Mesenchymal stem cell (in vitro differentiated cells and primary cell): ENCODE measurements at regions not wholly inside any gene's neighbourhood (a gene's known extent, or its start where the extent isn't known, plus 50 kb on each side); places are given as distances from the start of the nearest gene placed in this dataset.

Experiments
- DNase-seq: peaks from one replicate; pipeline ENCODE4 v3.0.0-alpha.2; 2013
- H2AFZ ChIP-seq: one replicate; pipeline ENCODE4 v1.6.1; 2013; ENCODE audit warnings: low read depth, mild to moderate bottlenecking, control low read depth, inconsistent platforms, low read length, moderate library complexity
- H2AK5ac ChIP-seq: 2 replicates; pipeline ENCODE4 v1.6.1; 2013; ENCODE audit warnings: low read length, moderate library complexity, mild to moderate bottlenecking, inconsistent platforms; ENCODE audit not compliant: severe bottlenecking
- H2BK120ac ChIP-seq: one replicate; pipeline ENCODE4 v1.6.1; 2013; ENCODE audit warnings: low read depth, mild to moderate bottlenecking, inconsistent platforms, low read length, moderate library complexity
- H2BK12ac ChIP-seq, 2 experiments: one replicate each; pipeline ENCODE4 v1.6.1; 2013; ENCODE audit warnings: inconsistent platforms in 2 of 2, low read length in 2 of 2, mild to moderate bottlenecking in 2 of 2, moderate library complexity in 2 of 2, control low read depth in 1 of 2
- H2BK15ac ChIP-seq: one replicate; pipeline ENCODE4 v1.6.1; 2013; ENCODE audit warnings: mild to moderate bottlenecking, low read depth, inconsistent platforms; ENCODE audit not compliant: poor library complexity, severe bottlenecking
- H2BK5ac ChIP-seq: 2 replicates; pipeline ENCODE4 v1.6.1; 2013; ENCODE audit warnings: low read depth, mild to moderate bottlenecking, low read length, control low read depth, inconsistent platforms; ENCODE audit not compliant: poor library complexity, severe bottlenecking
- H3K14ac ChIP-seq, 2 experiments: one replicate each; pipeline ENCODE4 v1.6.1; 2013; ENCODE audit warnings: inconsistent platforms in 2 of 2, low read length in 2 of 2, control low read depth in 1 of 2, mild to moderate bottlenecking in 1 of 2, moderate library complexity in 1 of 2
- H3K18ac ChIP-seq, 2 experiments: one replicate each; pipeline ENCODE4 v1.6.1; 2013; ENCODE audit warnings: inconsistent platforms in 2 of 2, low read length in 2 of 2, control low read depth in 1 of 2, low read depth in 1 of 2, mild to moderate bottlenecking in 1 of 2
- H3K23ac ChIP-seq, 2 experiments: one replicate each; pipeline ENCODE4 v1.6.1; 2013; ENCODE audit warnings: inconsistent platforms in 2 of 2, low read length in 2 of 2, mild to moderate bottlenecking in 2 of 2, moderate library complexity in 2 of 2, control low read depth in 1 of 2
- H3K27ac ChIP-seq: 2 replicates; pipeline ENCODE4 v1.5.1; 2013; ENCODE audit warnings: mild to moderate bottlenecking, moderate library complexity, low read length, control low read depth, inconsistent platforms; ENCODE audit not compliant: poor library complexity, severe bottlenecking
- H3K27me3 ChIP-seq, 2 experiments: 2 replicates each; pipeline versions ENCODE4 v1.6.1 to v1.7.0; 2013; ENCODE audit warnings: low read length in 2 of 2, mild to moderate bottlenecking in 2 of 2, moderate library complexity in 2 of 2, control low read depth in 1 of 2, inconsistent platforms in 1 of 2; ENCODE audit not compliant: control insufficient read depth in 1 of 2, insufficient read depth in 1 of 2
- H3K36me3 ChIP-seq, 2 experiments: 2 replicates each; pipeline versions ENCODE4 v1.6.1 to v1.7.0; 2013; ENCODE audit warnings: low read length in 2 of 2, control low read depth in 1 of 2, inconsistent platforms in 1 of 2, low read depth in 1 of 2, mild to moderate bottlenecking in 1 of 2; ENCODE audit not compliant: insufficient read depth in 2 of 2, control insufficient read depth in 1 of 2
- H3K4ac ChIP-seq, 2 experiments: one replicate each; pipeline ENCODE4 v1.6.1; 2013; ENCODE audit warnings: inconsistent platforms in 2 of 2, low read length in 2 of 2, mild to moderate bottlenecking in 2 of 2, moderate library complexity in 2 of 2, control low read depth in 1 of 2, low read depth in 1 of 2
- H3K4me1 ChIP-seq: 2 replicates; pipeline ENCODE4 v1.6.1; 2013; ENCODE audit warnings: low read depth, low read length, control low read depth; ENCODE audit not compliant: control insufficient read depth, insufficient read depth
- H3K4me2 ChIP-seq: 2 replicates; pipeline ENCODE4 v1.6.1; 2013; ENCODE audit warnings: low read length, mild to moderate bottlenecking, inconsistent platforms; ENCODE audit not compliant: poor library complexity, severe bottlenecking
- H3K4me3 ChIP-seq, 2 experiments: 2 replicates each; pipeline versions ENCODE4 v1.5.1 to v1.7.0; 2013; ENCODE audit warnings: low read length in 2 of 2, mild to moderate bottlenecking in 2 of 2, control low read depth in 1 of 2, low read depth in 1 of 2; ENCODE audit not compliant: insufficient read depth in 1 of 2
- H3K79me1 ChIP-seq: replicated peaks from 2 replicates; pipeline ENCODE4 v1.6.1; 2013; ENCODE audit warnings: mild to moderate bottlenecking, control low read depth, low read length, inconsistent platforms; ENCODE audit not compliant: poor library complexity, severe bottlenecking
- H3K9ac ChIP-seq: 2 replicates; pipeline ENCODE4 v1.7.0; 2013; ENCODE audit warnings: mild to moderate bottlenecking, low read length, moderate library complexity
- H3K9me3 ChIP-seq: 2 replicates; pipeline ENCODE4 v1.7.0; 2013; ENCODE audit warnings: mild to moderate bottlenecking, low read length; ENCODE audit not compliant: control insufficient read depth
- H4K8ac ChIP-seq: one replicate; pipeline ENCODE4 v1.6.1; 2013; ENCODE audit warnings: inconsistent platforms, mild to moderate bottlenecking, low read length, moderate library complexity
- H4K91ac ChIP-seq: one replicate; pipeline ENCODE4 v1.6.1; 2013; ENCODE audit warnings: mild to moderate bottlenecking, low read length, inconsistent platforms
- WGBS: methylation state at CpG from one replicate; pipeline ENCODE4 v1.1.7; 2013; ENCODE audit warnings: mixed read lengths; 5-methylcytosine and 5-hydroxymethylcytosine counted together

GRCh38 chr3:775178-775880 is 317.5 kb upstream of the CNTN6 start:
- H3K9ac ChIP-seq = no peak overlapping the region
- H2BK12ac ChIP-seq = no peak overlapping the region
- H2AFZ ChIP-seq = no peak overlapping the region
- H2BK5ac ChIP-seq = no peak overlapping the region
- DNase-seq = no peak
- H3K4me1 ChIP-seq = no peaks in the 10 kb centered on the region
- H2AK5ac ChIP-seq = no peak overlapping the region
- H3K4me2 ChIP-seq = no peak overlapping the region
- H3K36me3 ChIP-seq = no peaks in the 10 kb centered on the region
- no peak overlapping the region for H3K14ac ChIP-seq
- no peak overlapping the region for H4K8ac ChIP-seq
- WGBS = 86% methylated on average over 3 of the region's 6 CpGs
- H3K4ac ChIP-seq = no peak overlapping the region
- H3K18ac ChIP-seq = no peak overlapping the region
- H2BK15ac ChIP-seq = no peak overlapping the region
- no peak overlapping the region for H3K27ac ChIP-seq
- H2BK120ac ChIP-seq = no peak overlapping the region
- no peak overlapping the region for H4K91ac ChIP-seq
- no peaks in the 10 kb centered on the region for H3K79me1 ChIP-seq
- H3K27me3 ChIP-seq = no peaks in the 10 kb centered on the region
- peaks cover 13% of the 10 kb centered on the region for H3K9me3 ChIP-seq
- no peak overlapping the region for H3K4me3 ChIP-seq
- H3K23ac ChIP-seq = no peak overlapping the region

DNA sequence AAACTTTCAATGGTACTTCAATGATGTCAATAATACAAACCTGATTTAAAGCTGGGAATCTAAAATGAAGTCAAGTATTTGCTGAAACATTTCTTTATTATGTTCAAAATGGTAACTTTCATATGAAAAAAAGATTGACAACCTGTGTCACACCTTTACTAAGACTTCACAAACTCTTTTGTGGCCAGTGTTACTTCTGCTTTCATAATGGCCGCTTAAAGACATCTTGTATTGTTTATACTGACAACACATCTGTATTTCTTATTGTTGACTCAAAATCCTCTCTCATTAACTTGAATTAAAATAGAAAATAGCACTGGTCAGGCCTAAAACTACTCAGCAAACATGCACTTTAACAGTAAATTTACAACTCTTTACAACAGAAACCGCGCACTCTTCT is 312.3 kb upstream of the CNTN6 start:
- Histone ChIP-seq H2BK5ac (no peak overlapping the region), H2AFZ (no peak overlapping the region), H3K27me3 (no peaks in the 10 kb centered on the region), H3K36me3 (no peaks in the 10 kb centered on the region), H3K27ac (no peak overlapping the region), H2BK120ac (no peak overlapping the region), H3K18ac (no peak overlapping the region), H4K91ac (no peak overlapping the region), H3K9ac (no peak overlapping the region), H2BK12ac (no peak overlapping the region), H3K23ac (no peak overlapping the region), H2BK15ac (no peak overlapping the region), H4K8ac (no peak overlapping the region), H3K4me2 (no peak overlapping the region), H3K4ac (no peak overlapping the region), H3K9me3 (peaks cover 5% of the 10 kb centered on the region), H3K79me1 (no peaks in the 10 kb centered on the region), H2AK5ac (no peak overlapping the region), H3K14ac (no peak overlapping the region), H3K4me1 (no peaks in the 10 kb centered on the region), H3K4me3 (no peak overlapping the region)
- DNase-seq = no peak
- 82% methylated on average over 1 of the region's 3 CpGs for WGBS

DNA sequence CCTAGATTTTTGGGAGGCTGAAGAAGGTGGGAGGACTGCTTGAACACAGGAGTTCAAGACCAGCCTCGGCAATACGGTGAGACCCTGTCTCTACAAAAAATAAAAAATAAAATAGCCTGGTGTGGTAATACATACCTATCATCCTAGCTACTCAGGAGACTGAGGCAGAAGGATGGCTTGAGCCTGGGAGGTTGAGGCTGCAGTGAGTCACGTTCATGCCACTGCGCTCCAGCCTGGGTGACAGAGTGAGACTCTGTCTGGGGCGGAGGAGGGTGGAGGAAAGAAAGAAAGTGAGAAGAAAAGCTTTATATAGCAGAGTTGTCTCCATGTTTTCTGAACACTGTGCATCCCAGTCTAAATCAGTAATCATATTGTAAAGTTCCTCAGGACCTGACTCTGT is 301.4 kb upstream of the CNTN6 start:
- no peaks in the 10 kb centered on the region for H3K4me1 ChIP-seq
- H3K9ac ChIP-seq = no peak overlapping the region
- no peak overlapping the region for H3K4me3 ChIP-seq
- H3K27ac ChIP-seq = no peak overlapping the region
- H3K27me3 ChIP-seq = no peaks in the 10 kb centered on the region
- H2AFZ ChIP-seq = no peak overlapping the region
- no peak overlapping the region for H3K4ac ChIP-seq
- no peak for DNase-seq
- H2BK12ac ChIP-seq = no peak overlapping the region
- no peaks in the 10 kb centered on the region for H3K36me3 ChIP-seq
- no peak overlapping the region for H2AK5ac ChIP-seq
- WGBS = 58% methylated on average over 2 of the region's 5 CpGs
- no peaks in the 10 kb centered on the region for H3K79me1 ChIP-seq
- H4K8ac ChIP-seq = no peak overlapping the region
- H3K23ac ChIP-seq = no peak overlapping the region
- no peak overlapping the region for H3K18ac ChIP-seq
- no peak overlapping the region for H2BK120ac ChIP-seq
- H2BK5ac ChIP-seq = no peak overlapping the region
- H2BK15ac ChIP-seq = no peak overlapping the region
- no peak overlapping the region for H3K4me2 ChIP-seq
- peaks cover 13% of the 10 kb centered on the region for H3K9me3 ChIP-seq
- no peak overlapping the region for H3K14ac ChIP-seq
- no peak overlapping the region for H4K91ac ChIP-seq

DNA sequence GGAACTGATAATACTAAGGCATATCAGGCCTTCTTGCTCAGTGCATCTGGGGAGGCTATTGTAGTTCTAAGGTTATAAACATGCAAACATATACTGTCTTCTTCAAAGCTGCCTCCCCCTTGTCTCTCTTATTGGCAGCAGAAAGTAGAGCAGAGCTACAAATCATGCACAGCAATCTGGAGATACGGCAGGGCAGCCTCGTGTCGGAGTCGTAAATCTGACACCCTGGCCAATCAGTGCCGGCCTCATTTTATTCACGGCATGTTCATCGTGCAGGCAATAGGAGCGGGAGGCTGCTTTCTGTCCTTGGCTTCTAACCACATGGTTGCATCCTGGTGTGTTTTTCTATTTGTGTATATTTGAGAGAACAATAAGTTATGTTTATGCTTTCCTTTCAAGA is 300.2 kb upstream of the CNTN6 start:
- Histone ChIP-seq H3K4me3 (no peak overlapping the region), H2BK5ac (no peak overlapping the region), H4K8ac (no peak overlapping the region), H3K79me1 (no peaks in the 10 kb centered on the region), H3K27ac (no peak overlapping the region), H4K91ac (no peak overlapping the region), H3K36me3 (no peaks in the 10 kb centered on the region), H3K18ac (no peak overlapping the region), H3K4ac (no peak overlapping the region), H2BK12ac (no peak overlapping the region), H3K4me2 (no peak overlapping the region), H3K14ac (no peak overlapping the region), H3K9ac (no peak overlapping the region), H3K9me3 (peaks cover 10% of the 10 kb centered on the region), H2BK120ac (no peak overlapping the region), H3K23ac (no peak overlapping the region), H3K4me1 (no peaks in the 10 kb centered on the region), H2AK5ac (no peak overlapping the region), H2BK15ac (no peak overlapping the region), H3K27me3 (no peaks in the 10 kb centered on the region), H2AFZ (no peak overlapping the region)
- 71% methylated on average over 8 of the region's 8 CpGs for WGBS
- no peak for DNase-seq
